ENCODE measurements at regions not wholly inside any gene's neighbourhood (a gene's known extent, or its start where the extent isn't known, plus 50 kb on each side); places are given as distances from the start of the nearest gene placed in this dataset.

DNA sequence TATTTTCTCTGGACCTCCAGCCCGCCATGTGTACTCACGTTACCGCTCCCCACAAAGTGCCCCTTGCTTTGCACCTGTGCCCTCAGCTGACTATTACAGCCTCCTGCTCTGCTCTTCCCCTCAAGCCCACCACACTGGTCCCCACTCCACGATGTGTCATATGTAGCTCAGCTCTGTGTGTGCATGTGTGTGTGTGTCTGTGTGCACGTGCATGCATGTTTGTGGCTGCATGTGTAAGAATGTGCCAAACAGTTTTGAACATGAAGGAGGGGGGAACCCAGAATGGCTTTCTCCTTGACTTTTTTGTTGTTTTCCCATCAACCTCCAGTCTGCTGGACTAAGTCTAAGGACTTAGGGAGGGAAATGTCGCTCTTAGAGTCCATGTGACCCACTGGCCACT, 54.8 kb upstream of the BTRC start:
- FAIRE-seq: no peak

DNA sequence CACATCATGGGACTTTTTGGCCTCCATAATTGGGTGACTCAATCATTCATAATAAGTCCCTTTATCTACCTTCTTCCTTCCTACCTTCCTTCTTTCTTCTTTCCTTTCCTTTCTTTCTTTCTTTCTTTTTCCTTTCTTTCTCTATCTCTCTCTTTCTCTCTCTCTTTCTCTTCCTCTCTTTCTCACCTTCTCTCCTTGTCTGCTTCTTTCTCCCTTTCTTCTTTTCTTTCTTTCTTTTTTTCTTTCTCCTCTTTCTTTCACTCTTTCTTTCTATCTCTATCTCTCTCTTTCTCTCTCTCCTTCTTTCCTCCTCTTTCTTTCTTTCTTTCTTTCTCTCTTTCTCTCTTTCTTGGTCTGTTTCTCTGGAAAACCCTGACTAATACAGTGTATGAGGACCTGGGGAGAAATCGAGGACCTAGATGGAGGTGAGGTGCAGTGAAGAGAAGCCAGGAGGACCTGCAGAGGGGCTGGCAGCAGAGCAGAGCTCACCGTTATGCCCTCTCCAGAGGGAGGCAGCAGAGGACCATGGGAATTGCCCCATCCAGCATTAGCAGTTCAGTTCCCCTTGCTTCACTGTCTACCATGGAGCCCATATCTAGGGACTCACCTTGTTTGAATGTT, 52.7 kb upstream of the BTRC start:
- TF ChIP-seq EZH2 (IDR thresholded peaks at IDR 0.05; ENCODE audit: low read length): no peak
- TF ChIP-seq, protein P1, sequence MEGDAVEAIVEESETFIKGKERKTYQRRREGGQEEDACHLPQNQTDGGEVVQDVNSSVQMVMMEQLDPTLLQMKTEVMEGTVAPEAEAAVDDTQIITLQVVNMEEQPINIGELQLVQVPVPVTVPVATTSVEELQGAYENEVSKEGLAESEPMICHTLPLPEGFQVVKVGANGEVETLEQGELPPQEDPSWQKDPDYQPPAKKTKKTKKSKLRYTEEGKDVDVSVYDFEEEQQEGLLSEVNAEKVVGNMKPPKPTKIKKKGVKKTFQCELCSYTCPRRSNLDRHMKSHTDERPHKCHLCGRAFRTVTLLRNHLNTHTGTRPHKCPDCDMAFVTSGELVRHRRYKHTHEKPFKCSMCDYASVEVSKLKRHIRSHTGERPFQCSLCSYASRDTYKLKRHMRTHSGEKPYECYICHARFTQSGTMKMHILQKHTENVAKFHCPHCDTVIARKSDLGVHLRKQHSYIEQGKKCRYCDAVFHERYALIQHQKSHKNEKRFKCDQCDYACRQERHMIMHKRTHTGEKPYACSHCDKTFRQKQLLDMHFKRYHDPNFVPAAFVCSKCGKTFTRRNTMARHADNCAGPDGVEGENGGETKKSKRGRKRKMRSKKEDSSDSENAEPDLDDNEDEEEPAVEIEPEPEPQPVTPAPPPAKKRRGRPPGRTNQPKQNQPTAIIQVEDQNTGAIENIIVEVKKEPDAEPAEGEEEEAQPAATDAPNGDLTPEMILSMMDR (optimal IDR thresholded peaks at IDR 0.05 in 1 of 3, IDR thresholded peaks at IDR 0.05 in 1 of 3, conservative IDR thresholded peaks at IDR 0.05 in 1 of 3; ENCODE audit: extremely low read depth in 1 of 3, insufficient read depth in 2 of 3, low read length in 3 of 3): peak; percentile 94 to 99 (median 97)
- dilution Hi-C loops (cut with MboI; ENCODE audit: extremely low pct_ligation_motif_present, low sequenced_read_pairs): no loop called here
- H3K9ac ChIP-seq (ENCODE audit: control insufficient read depth, extremely low read depth, insufficient read depth, low read length): no peak overlapping the region
- no peaks in the 10 kb centered on the region for H3K9me1 ChIP-seq (ENCODE audit: control insufficient read depth, extremely low read depth, insufficient read depth, low read length)
- H3K4me1 ChIP-seq (ENCODE audit: control insufficient read depth, extremely low read depth, insufficient read depth, low read length): no peaks in the 10 kb centered on the region
- FAIRE-seq: peak; percentile 86
- H4K20me1 ChIP-seq (ENCODE audit: control insufficient read depth, extremely low read depth, insufficient read depth, low read length): no peaks in the 10 kb centered on the region
- H3K4me2 ChIP-seq (ENCODE audit: control insufficient read depth, extremely low read depth, insufficient read depth, low read depth, low read length): no peak overlapping the region
- H3K27me3 ChIP-seq (ENCODE audit: control insufficient read depth, extremely low read depth, insufficient read depth, low read length): peaks cover 22% of the 10 kb centered on the region
- no peaks in the 10 kb centered on the region for H3K36me3 ChIP-seq (ENCODE audit: control insufficient read depth in 2 of 2, extremely low read depth in 1 of 2, insufficient read depth in 2 of 2, low read length in 2 of 2)
- H3K27ac ChIP-seq (ENCODE audit: control insufficient read depth, insufficient read depth, low read length): no peak overlapping the region
- H3K9me3 ChIP-seq (ENCODE audit: control insufficient read depth, low read depth, low read length): no peaks in the 10 kb centered on the region
- H3K4me3 ChIP-seq (ENCODE audit: control insufficient read depth in 2 of 3, extremely low read depth in 1 of 3, insufficient read depth in 2 of 3, low read depth in 1 of 3, low read length in 3 of 3): no peak overlapping the region
- peak; percentile 40 for DNase-seq (ENCODE audit: low read depth, low spot score)
- no peaks in the 10 kb centered on the region for H3K79me2 ChIP-seq (ENCODE audit: control insufficient read depth, insufficient read depth, low read length)
- no peak overlapping the region for H2AFZ ChIP-seq (ENCODE audit: control insufficient read depth, low read length)

More for the DNA sequence above, 54.8 kb upstream of the BTRC start:
- Histone ChIP-seq H3K4me2 (ENCODE audit: control insufficient read depth, extremely low read depth, insufficient read depth, low read depth, low read length) (no peak overlapping the region), H3K27me3 (ENCODE audit: control insufficient read depth, extremely low read depth, insufficient read depth, low read length) (peaks cover 31% of the 10 kb centered on the region), H3K9me1 (ENCODE audit: control insufficient read depth, extremely low read depth, insufficient read depth, low read length) (no peaks in the 10 kb centered on the region), H3K4me3 (ENCODE audit: control insufficient read depth in 2 of 3, extremely low read depth in 1 of 3, insufficient read depth in 2 of 3, low read depth in 1 of 3, low read length in 3 of 3) (no peak overlapping the region), H3K4me1 (ENCODE audit: control insufficient read depth, extremely low read depth, insufficient read depth, low read length) (no peaks in the 10 kb centered on the region), H3K9me3 (ENCODE audit: control insufficient read depth, low read depth, low read length) (no peaks in the 10 kb centered on the region), H3K36me3 (ENCODE audit: control insufficient read depth in 2 of 2, extremely low read depth in 1 of 2, insufficient read depth in 2 of 2, low read length in 2 of 2) (no peaks in the 10 kb centered on the region), H3K9ac (ENCODE audit: control insufficient read depth, extremely low read depth, insufficient read depth, low read length) (no peak overlapping the region), H2AFZ (ENCODE audit: control insufficient read depth, low read length) (no peak overlapping the region), H4K20me1 (ENCODE audit: control insufficient read depth, extremely low read depth, insufficient read depth, low read length) (no peaks in the 10 kb centered on the region), H3K27ac (ENCODE audit: control insufficient read depth, insufficient read depth, low read length) (no peak overlapping the region), H3K79me2 (ENCODE audit: control insufficient read depth, insufficient read depth, low read length) (no peaks in the 10 kb centered on the region)
- DNase-seq (ENCODE audit: low read depth, low spot score): no peak
- no peak for TF ChIP-seq EZH2 (IDR thresholded peaks at IDR 0.05; ENCODE audit: low read length)
- TF ChIP-seq, protein P1 (optimal IDR thresholded peaks at IDR 0.05 in 1 of 3, IDR thresholded peaks at IDR 0.05 in 1 of 3, conservative IDR thresholded peaks at IDR 0.05 in 1 of 3; ENCODE audit: extremely low read depth in 1 of 3, insufficient read depth in 2 of 3, low read length in 3 of 3): no peak
- dilution Hi-C loops (cut with MboI; ENCODE audit: extremely low pct_ligation_motif_present, low sequenced_read_pairs): no loop called here
